NCI-H2171 treated with DMSO at 0.1 percent for 48 hours (cell line): ENCODE measurements at regions not wholly inside any gene's neighbourhood (a gene's known extent, or its start where the extent isn't known, plus 50 kb on each side); places are given as distances from the start of the nearest gene placed in this dataset.

Experiments used
- DNase-seq: peaks from one replicate; lab custom pipeline; 2025; lab: John Stamatoyannopoulos, UW

DNA sequence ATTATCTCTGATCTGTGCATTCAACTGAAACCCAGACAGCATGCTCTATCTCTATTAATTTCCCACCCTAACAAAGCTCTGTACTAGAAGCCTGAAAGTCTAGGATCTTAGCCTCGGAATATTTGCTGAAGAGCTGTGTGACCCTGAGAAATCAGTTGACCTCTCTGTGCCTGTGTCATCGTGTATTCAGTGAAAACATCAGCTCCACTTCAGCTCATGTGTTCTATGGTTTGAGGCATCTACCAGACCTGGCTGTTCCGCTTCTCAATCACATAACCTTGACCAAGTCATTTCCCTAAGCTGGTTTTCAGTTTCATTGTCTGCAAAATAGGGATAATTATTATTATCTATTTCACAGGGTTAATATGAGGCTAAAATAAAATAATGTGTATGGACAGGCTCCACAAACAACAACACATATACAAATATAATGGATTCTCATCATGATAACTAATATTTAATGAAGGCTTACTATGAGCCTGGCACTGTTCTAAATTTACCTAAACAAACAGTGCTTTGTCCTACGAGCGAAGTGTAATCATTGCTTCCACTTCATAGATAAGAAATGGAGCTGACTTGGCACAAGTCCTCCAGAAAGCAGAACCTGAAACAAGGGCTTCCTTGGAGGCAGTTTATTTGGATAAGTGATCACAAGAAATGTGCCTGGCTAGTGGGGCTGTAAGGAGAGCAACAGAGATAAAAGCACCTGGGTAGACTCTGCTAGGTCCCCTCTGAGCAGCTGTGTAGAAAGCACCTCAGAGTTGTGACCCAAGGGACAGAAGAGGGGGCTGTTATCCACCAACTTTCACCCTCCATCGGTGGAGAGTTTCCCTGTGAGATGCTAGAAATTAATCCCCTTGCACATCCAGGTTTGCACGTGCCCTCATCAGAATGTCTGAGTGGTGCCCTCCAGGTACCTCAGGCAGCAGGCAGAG lies 356.9 kb downstream of the RAB28 start:
- DNase-seq, result no peak

GRCh38 chr4:13118633-13119032 lies 365.5 kb downstream of the RAB28 start:
- DNase-seq, result no peak

GRCh38 chr4:13117185-13117584 lies 367.0 kb downstream of the RAB28 start:
- no peak for DNase-seq

GRCh38 chr4:13112030-13112429 lies 372.1 kb downstream of the RAB28 start:
- no peak for DNase-seq

DNA sequence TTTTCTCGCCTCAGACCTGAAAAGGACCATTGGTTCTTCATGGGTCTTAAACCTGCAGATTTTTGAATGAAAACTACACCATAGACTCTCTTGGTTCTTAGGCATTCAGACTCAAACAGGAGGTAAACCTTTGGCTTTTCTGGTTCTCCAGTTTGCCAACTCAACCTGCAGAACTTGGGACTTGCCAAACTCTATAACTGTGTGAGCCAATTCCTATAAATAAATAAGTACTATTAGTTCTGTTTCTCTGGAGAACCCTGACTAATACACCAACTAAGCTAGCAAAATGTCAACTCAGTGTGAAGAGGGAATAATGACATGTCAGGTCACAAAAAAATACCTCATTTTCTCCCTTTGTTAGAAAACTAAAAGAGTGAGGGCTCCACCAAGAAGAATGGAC lies 374.6 kb downstream of the RAB28 start:
- no peak for DNase-seq

DNA sequence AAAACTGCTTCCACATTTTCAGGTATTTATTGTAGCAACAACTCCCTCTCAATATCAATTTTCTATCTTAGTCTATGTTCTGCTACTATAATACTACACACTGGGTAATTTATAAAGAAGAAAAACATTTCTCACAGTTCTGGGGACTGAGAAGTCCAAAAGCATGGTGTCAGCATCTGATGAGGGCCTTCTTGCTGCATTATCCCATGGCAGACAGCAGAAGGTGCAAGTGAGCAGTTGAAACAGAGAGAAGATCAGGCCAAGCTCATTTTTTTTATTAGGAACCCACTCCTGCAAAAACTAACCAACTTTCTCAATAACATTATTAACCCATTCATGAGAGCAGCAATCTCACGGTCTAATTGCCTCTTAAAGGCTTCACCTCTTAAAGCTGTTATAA lies 376.0 kb downstream of the RAB28 start:
- no peak for DNase-seq

GRCh38 chr4:13103382-13104015 lies 380.6 kb downstream of the RAB28 start:
- no peak for DNase-seq

GRCh38 chr4:13102092-13102742 lies 381.9 kb downstream of the RAB28 start:
- no peak for DNase-seq

GRCh38 chr4:13097971-13098370 lies 386.2 kb downstream of the RAB28 start:
- no peak for DNase-seq

GRCh38 chr4:13095722-13096121 lies 388.4 kb downstream of the RAB28 start:
- no peak for DNase-seq

- DNase-seq, result no peak
These were observed 391.0 kb downstream of the RAB28 start for GRCh38 chr4:13093170-13093569.

DNA sequence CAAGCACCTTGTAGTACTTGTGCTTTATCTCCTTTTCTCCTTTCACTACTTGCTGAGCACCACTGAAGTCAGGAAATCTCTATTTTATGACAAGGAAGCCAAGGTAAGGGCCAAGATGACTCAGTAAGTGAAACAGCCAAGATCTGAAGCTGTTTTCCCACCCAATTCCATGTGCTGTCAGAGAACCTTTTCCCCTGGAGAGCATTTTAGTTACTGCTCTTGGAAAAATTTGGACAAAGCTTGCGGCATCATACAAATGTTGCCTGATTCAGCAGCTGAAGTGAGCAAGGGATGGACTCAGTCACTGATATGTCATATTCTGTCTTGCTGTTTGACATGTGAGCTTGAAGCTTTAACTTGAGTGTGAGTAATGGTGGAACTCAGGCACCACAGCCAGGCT lies 391.4 kb downstream of the RAB28 start:
- DNase-seq, result no peak

- no peak for DNase-seq
These were observed 394.5 kb downstream of the RAB28 start for GRCh38 chr4:13089659-13089998.

- DNase-seq, result no peak
These were observed 395.1 kb downstream of the RAB28 start for GRCh38 chr4:13088726-13089658.

DNA sequence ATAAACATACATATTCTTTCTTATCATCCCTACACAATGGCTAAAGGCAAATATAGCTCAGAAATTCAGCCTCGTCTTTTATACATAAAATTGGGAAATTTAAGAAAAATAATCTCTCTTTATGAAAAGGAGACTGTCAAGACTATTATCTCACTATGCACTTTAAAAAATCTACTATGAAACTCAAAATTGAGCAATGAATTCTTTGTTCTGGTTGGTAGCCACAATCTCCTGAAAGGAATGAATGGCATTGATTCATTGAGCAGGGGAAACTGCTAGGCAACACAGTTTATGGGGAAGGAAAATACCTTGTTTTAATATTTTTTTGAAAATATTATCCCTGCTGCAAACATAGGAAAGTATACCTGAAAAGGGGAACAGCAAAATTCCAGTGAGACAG lies 397.1 kb downstream of the RAB28 start:
- no peak for DNase-seq

GRCh38 chr4:13084210-13084609 lies 399.9 kb downstream of the RAB28 start:
- DNase-seq, result no peak

DNA sequence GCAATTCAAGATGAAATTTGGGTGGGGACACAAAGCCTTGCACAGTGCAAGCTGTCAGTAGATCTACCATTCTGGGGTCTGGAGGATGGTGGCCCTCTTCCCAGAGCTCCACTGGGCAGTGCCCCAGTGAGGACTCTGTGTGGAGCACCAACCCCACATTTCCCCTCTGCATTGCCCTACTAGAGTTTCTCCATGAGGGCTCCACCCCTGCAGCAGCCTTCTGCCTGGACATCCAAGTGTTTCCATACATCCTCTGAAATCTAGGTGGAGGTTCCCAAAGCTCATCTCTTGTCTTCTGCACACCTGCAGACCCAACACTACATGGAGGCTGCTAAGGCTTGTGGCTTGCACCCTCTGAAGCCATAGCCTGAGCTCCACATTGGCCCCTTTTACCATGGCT lies 402.3 kb downstream of the RAB28 start:
- DNase-seq, result no peak

- DNase-seq, result no peak
These were observed 417.1 kb downstream of the RAB28 start for GRCh38 chr4:13067077-13067476.

DNA sequence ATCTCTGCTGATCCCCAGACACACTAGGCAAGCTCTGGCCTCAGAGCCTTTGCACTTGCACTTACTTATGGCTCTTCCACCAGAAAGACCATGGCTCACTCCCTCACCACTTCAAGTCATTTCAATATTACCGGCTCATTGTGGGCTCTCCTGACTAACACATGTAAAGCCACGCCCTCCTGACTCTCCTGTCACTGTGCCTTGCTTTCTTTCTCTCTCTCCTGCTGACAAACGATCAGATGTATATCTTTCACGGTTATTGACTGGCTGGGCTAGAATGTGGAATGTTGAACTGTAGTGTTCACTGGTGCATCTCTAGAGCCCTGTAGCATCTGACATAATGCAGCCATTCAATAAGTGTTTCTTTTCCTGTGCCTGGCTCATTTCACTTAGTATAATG lies 425.1 kb downstream of the RAB28 start:
- DNase-seq, result no peak

DNA sequence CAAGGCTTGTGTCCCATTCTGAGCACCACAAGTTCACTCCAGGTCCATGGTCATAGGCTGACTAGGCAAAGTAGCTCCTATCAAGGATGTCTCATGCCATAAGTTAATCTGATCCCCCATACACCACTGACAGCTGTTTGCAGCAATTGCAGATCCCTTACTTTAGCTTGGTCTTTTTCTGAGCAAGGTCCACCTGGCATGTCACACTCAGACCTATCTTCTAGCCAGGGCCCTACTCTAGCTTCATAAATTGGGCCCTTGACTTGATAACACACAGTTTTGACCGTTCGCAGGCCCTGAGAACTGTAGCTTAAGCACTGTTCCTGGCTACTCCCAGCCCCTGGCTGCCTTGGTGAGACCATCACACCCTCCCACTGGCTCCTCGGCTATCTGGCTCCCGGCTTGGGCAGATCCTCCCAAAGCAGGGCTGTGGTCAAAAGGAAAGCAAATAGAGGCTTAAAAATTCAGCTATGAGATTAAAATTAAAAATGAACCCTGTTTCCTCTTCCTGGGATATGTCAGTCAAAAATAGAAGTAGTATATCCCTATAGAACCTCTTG lies 427.4 kb downstream of the RAB28 start:
- DNase-seq, result no peak

DNA sequence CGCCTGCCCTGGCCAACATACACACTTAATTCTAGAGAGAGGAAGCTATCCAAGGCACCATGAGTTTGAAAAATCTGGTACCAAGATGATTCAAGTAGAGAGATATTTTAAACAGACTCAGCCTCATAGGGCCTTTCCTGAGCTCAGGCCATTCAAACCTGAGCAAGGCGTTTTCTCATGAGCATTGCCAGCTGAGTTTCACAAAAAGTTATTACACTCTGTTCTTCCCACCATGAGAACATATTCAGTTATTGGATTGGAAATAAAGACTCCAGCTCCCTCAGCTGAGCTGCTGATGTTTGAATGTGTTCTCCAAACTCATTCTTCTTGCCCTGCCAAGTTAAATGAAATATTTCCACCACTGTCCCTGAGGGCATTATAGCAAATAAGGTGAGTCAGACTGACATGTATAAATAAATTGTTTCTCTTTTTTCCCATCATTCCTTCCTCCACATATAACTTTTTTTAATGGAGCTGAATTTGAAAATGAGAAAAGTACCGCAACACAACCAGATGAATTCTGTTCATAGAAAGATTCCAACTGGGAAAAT lies 429.6 kb downstream of the RAB28 start:
- no peak for DNase-seq
